ENCODE measurements at regions not wholly inside any gene's neighbourhood (a gene's known extent, or its start where the extent isn't known, plus 50 kb on each side); places are given as distances from the start of the nearest gene placed in this dataset.

- Histone ChIP-seq H3K27ac (ENCODE audit: low read depth, low read length) (no peak overlapping the region), H3K4me2 (ENCODE audit: insufficient read depth in 1 of 2, low read depth in 2 of 2, low read length in 2 of 2) (no peak overlapping the region), H3K56ac (replicated peaks; ENCODE audit: insufficient read length, low read depth, low read length) (no peak overlapping the region), H2BK12ac (ENCODE audit: low read depth, low read length) (no peak overlapping the region), H2AK5ac (ENCODE audit: low read depth, low read length) (no peak overlapping the region), H4K5ac (ENCODE audit: insufficient read length, low read depth, low read length) (no peak overlapping the region), H3K9me3 (ENCODE audit: insufficient read depth in 2 of 2, low read depth in 1 of 2, low read length in 1 of 2) (no peaks in the 10 kb centered on the region), H2BK15ac (ENCODE audit: low read length) (no peak overlapping the region), H2BK5ac (ENCODE audit: low read depth, low read length) (no peak overlapping the region), H3K14ac (ENCODE audit: insufficient read length) (no peak overlapping the region), H3K23ac (ENCODE audit: insufficient read length) (no peak overlapping the region), H4K91ac (replicated peaks; ENCODE audit: insufficient read length, low read length) (no peak overlapping the region), H4K20me1 (replicated peaks in 1 of 2; ENCODE audit: control insufficient read depth in 1 of 2, insufficient read depth in 2 of 2, low read length in 2 of 2) (no peaks in the 10 kb centered on the region), H2AFZ (ENCODE audit: low read length) (no peak overlapping the region), H4K8ac (ENCODE audit: extremely low read depth, insufficient read depth, low read length) (no peak overlapping the region), H3K23me2 (ENCODE audit: low read depth, low read length) (no peaks in the 10 kb centered on the region; the same call in 1 of the 2 replicates), H3K79me1 (ENCODE audit: low read depth, low read length) (no peaks in the 10 kb centered on the region), H2BK20ac (ENCODE audit: low read length) (no peak overlapping the region), H3K4me1 (replicated peaks in 1 of 4; ENCODE audit: control insufficient read depth in 3 of 4, insufficient read depth in 4 of 4, low read length in 3 of 4) (no peaks in the 10 kb centered on the region), H3K27me3 (replicated peaks in 1 of 4; ENCODE audit: control insufficient read depth in 3 of 4, extremely low read depth in 1 of 4, insufficient read depth in 3 of 4, low read length in 3 of 4) (no peaks in the 10 kb centered on the region), H3K36me3 (ENCODE audit: control insufficient read depth in 2 of 4, insufficient read depth in 4 of 4, low read length in 3 of 4) (no peaks in the 10 kb centered on the region), H3K79me2 (ENCODE audit: control insufficient read depth in 1 of 2, insufficient read depth in 2 of 2, low read length in 2 of 2) (no peaks in the 10 kb centered on the region), H3K18ac (ENCODE audit: extremely low read depth, low read length) (no peak overlapping the region), H3K4me3 (ENCODE audit: extremely low read depth in 1 of 4, insufficient read depth in 2 of 4, low read depth in 3 of 4, low read length in 4 of 4) (no peak overlapping the region), H3K9ac (replicated peaks in 1 of 4; ENCODE audit: extremely low read depth in 1 of 4, low read depth in 3 of 4, low read length in 3 of 4) (no peak overlapping the region), H3K4ac (replicated peaks; ENCODE audit: insufficient read length, low read depth, low read length) (no peak overlapping the region), H2BK120ac (replicated peaks; ENCODE audit: low read depth, low read length) (no peak overlapping the region)
- CTCF ChIA-PET (ENCODE audit: partially characterized antibody), result no interaction called here
- POLR2A ChIA-PET (ENCODE audit: partially characterized antibody), result no interaction called here
- WGBS, 2 experiments (ENCODE audit: extremely low coverage in 1 of 2, insufficient coverage in 1 of 2, insufficient read length in 1 of 2, insufficient replicate concordance in 2 of 2, low coverage in 1 of 2, low lambda C conversion rate in 2 of 2, missing lambda C conversion rate in 1 of 2), result 90% methylated on average over 2 of the region's 2 CpGs; no CpG with 5 or more reads in 1 of the 2 experiments
- no peak for TF ChIP-seq EGR1 (IDR thresholded peaks at IDR 0.05; ENCODE audit: borderline replicate concordance, low read depth, low read length)
- TF ChIP-seq KDM1A (IDR thresholded peaks at IDR 0.05; ENCODE audit: borderline replicate concordance, low read length), result peak; percentile 66; the same call in 1 of the 2 replicates
- no peak for TF ChIP-seq CTCF (IDR thresholded peaks at IDR 0.05; ENCODE audit: control extremely low read depth in 1 of 3, insufficient read depth in 1 of 3, low read depth in 1 of 3, low read length in 3 of 3)
- TF ChIP-seq ATF2 (IDR thresholded peaks at IDR 0.05; ENCODE audit: low read length), result no peak
- TF ChIP-seq CBX5 (IDR thresholded peaks at IDR 0.05; ENCODE audit: low read depth, low read length), result no peak
- TF ChIP-seq EZH2 (IDR thresholded peaks at IDR 0.05; ENCODE audit: low read depth, low read length, severe bottlenecking), result no peak
- TF ChIP-seq POU5F1 (IDR thresholded peaks at IDR 0.05; ENCODE audit: low read depth, low read length), result no peak
- no peak for FAIRE-seq
- DNase-seq (ENCODE audit: low read depth in 1 of 2, low spot score in 2 of 2), result no peak
These were observed 527.5 kb upstream of the ST8SIA4 start for GRCh38 chr5:101430551-101430950.

Measured in H1 (cell line).